Transverse colon (tissue), 4 donors: ENCODE measurements at regions not wholly inside any gene's neighbourhood (a gene's known extent, or its start where the extent isn't known, plus 50 kb on each side); places are given as distances from the start of the nearest gene placed in this dataset.

Experiments
- DNase-seq: peaks from one replicate; pipeline ENCODE4 v3.0.0-alpha.2; 2019
- H3K27ac ChIP-seq, 4 donors: fragments of 200-600 bp; sonication (generic); 2 replicates each; pipeline ENCODE4 v1.5.1; 2016 to 2018; ENCODE audit warnings: inconsistent platforms in 4 of 4
- H3K27me3 ChIP-seq: fragments of 200-600 bp; sonication (generic); 2 replicates; pipeline ENCODE4 v1.5.1; 2017; ENCODE audit warnings: inconsistent platforms
- H3K36me3 ChIP-seq, 4 donors: fragments of 200-600 bp; sonication (generic); 2 replicates each; pipeline ENCODE4 v1.5.1; 2017 to 2019; ENCODE audit warnings: inconsistent platforms in 4 of 4
- H3K4me1 ChIP-seq, 4 donors: fragments of 200-600 bp; sonication (generic); 2 replicates each; pipeline ENCODE4 v1.5.1; 2017 to 2020; ENCODE audit warnings: inconsistent platforms in 4 of 4
- H3K4me3 ChIP-seq, 4 donors: fragments of 200-600 bp; sonication (generic); 1 replicate in 1 of 4; 2 replicates in 3 of 4; pipeline versions ENCODE4 v1.5.1 to v1.6.1; 2017 to 2019; ENCODE audit warnings: inconsistent platforms in 4 of 4
- H3K9me3 ChIP-seq, 2 donors: fragments of 200-600 bp; sonication (generic); 2 replicates each; pipeline ENCODE4 v1.5.1; 2017 to 2019; ENCODE audit warnings: inconsistent platforms in 2 of 2
- EP300 ChIP-seq: sonication (generic); formaldehyde crosslinking; IDR thresholded peaks from one replicate; pipeline ENCODE4 v1.6.1; 2017; ENCODE audit warnings: antibody characterized with exemption, low read depth
- POLR2A ChIP-seq: fragments of 450-650 bp; IDR thresholded peaks from one replicate; pipeline ENCODE4 v1.6.1; 2016; ENCODE audit warnings: antibody characterized with exemption, mild to moderate bottlenecking, moderate library complexity
- POLR2AphosphoS5 ChIP-seq, 3 donors: sonication (generic); formaldehyde crosslinking; IDR thresholded peaks; one replicate each; pipeline ENCODE4 v1.6.1; 2016; ENCODE audit warnings: antibody characterized with exemption in 3 of 3
- WGBS, 2 donors: methylation state at CpG; one replicate each; pipeline ENCODE4 v1.1.5; 2018; ENCODE audit warnings: low coverage in 1 of 2; 5-methylcytosine and 5-hydroxymethylcytosine counted together
- in situ Hi-C, 4 donors: fragments of 200-750 bp; cut with MboI; loops; one replicate each; pipeline versions ENCODE4 v1.15.0 to v1.15.1; 2017; ENCODE audit warnings: low sequenced_read_pairs in 3 of 4, low pct_ligation_motif_present in 1 of 4, low pct_unique_long_range_greater_than_20kb in 1 of 4
- intact Hi-C: fragments of 100-400 bp; cut with DNase I; formaldehyde crosslinking; loops from one replicate; pipeline ENCODE4 v1.15.1; 2023; ENCODE audit warnings: low total_unique reads
- TF ChIP-seq, protein P1 (sequence below), 5 experiments: fragments of 200-600 bp in 3 of 5; fragments of 450-650 bp in 2 of 5; sonication (generic) in 3 of 5; IDR thresholded peaks; 1 replicate in 2 of 5; 2 replicates in 3 of 5; pipeline ENCODE4 v1.5.1; 2016 to 2017; ENCODE audit warnings: antibody characterized with exemption in 5 of 5, inconsistent platforms in 3 of 5, mild to moderate bottlenecking in 2 of 5, moderate library complexity in 1 of 5

DNA sequence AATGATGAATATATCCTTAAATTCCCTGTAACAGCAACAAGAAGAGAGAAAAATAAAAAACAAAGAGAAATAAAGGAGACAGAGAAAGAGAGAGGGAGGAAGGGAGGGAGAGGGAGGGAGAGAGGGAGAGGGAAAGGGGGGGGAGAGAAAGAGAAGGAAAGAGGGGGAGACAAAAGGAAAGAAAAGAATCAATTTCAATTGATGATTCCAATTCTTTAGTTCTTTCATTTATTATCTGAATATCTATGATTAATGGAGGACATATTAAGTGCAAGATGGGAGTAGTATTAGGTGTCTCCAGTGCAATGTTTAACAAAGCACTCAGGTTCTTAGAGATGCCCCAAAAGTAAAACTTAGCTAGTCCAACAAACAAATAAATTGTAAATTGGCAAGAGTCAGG lies 97.2 kb upstream of the DPP10 start:
- Histone ChIP-seq H3K27ac (no peak overlapping the region), H3K27me3 (no peaks in the 10 kb centered on the region), H3K4me3 (no peak overlapping the region), H3K36me3 (no peaks in the 10 kb centered on the region), H3K4me1 (no peaks in the 10 kb centered on the region), H3K9me3 (no peaks in the 10 kb centered on the region)
- in situ Hi-C loops (no loop called here), intact Hi-C loops (no loop called here)
- TF ChIP-seq EP300 (no peak), POLR2AphosphoS5 (IDR thresholded peaks at IDR 0.05) (no peak), POLR2A (no peak)
- TF ChIP-seq, protein P1, sequence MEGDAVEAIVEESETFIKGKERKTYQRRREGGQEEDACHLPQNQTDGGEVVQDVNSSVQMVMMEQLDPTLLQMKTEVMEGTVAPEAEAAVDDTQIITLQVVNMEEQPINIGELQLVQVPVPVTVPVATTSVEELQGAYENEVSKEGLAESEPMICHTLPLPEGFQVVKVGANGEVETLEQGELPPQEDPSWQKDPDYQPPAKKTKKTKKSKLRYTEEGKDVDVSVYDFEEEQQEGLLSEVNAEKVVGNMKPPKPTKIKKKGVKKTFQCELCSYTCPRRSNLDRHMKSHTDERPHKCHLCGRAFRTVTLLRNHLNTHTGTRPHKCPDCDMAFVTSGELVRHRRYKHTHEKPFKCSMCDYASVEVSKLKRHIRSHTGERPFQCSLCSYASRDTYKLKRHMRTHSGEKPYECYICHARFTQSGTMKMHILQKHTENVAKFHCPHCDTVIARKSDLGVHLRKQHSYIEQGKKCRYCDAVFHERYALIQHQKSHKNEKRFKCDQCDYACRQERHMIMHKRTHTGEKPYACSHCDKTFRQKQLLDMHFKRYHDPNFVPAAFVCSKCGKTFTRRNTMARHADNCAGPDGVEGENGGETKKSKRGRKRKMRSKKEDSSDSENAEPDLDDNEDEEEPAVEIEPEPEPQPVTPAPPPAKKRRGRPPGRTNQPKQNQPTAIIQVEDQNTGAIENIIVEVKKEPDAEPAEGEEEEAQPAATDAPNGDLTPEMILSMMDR (IDR thresholded peaks at IDR 0.05), result no peak
- DNase-seq, result no peak

DNA sequence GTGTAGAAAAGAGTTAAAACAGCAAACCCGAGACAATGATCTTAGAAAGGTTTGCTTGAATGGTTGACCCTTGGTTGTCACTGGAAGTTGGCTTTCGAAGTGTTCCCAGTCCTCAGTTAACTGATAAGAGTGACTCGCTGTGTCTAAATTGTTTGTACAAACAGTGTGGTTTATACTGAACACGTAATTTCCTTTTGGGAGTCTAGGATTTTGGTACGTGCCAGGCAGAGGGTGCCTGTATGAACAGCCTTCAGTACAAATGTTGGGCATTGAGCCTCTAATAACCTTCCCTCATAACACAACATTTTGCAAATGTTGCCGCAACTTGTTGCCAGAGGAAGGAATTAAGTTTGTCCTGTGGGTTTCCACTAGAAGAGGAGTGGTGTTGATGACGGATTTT lies 95.8 kb upstream of the DPP10 start:
- H3K9me3 ChIP-seq, result no peaks in the 10 kb centered on the region
- intact Hi-C loops, result no loop called here
- H3K27me3 ChIP-seq, result no peaks in the 10 kb centered on the region
- H3K4me3 ChIP-seq, result no peak overlapping the region
- no peak overlapping the region for H3K27ac ChIP-seq
- no peaks in the 10 kb centered on the region for H3K36me3 ChIP-seq
- 72 to 76% methylated on average over 3 to 7 of the region's 7 CpGs for WGBS, 2 donors
- TF ChIP-seq, protein P1 (IDR thresholded peaks at IDR 0.05), result no peak
- TF ChIP-seq EP300 (no peak), POLR2A (no peak), POLR2AphosphoS5 (IDR thresholded peaks at IDR 0.05) (no peak)
- no peaks in the 10 kb centered on the region for H3K4me1 ChIP-seq
- DNase-seq, result no peak
- in situ Hi-C loops, result no loop called here

DNA sequence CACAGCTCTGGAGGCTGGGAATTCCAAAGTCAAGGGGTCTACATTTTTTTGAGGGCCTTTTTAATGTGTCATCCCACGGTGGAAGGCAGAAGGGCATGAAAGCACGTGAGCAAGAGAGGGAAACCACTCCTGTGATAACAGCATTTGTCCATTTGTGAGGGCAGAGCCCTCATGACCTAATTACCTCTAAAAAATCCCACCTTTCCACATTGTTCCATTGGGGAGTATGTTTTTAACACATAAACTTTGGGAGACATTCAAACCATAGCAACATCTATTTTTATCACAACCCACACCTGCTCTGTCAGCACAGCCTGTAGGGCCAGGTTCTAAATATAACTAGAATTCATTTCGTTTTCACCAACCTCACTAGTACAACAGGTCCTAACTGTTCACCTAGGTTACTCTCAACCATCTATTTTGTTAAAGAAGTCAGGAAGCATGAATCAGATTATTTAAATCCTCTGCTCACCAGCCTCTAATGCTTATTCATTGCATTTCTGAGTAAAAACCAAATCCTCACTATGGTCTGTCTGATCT lies 92.2 kb upstream of the DPP10 start:
- intact Hi-C loops (no loop called here), in situ Hi-C loops (no loop called here)
- H3K27me3 ChIP-seq, result no peaks in the 10 kb centered on the region
- H3K36me3 ChIP-seq, result no peaks in the 10 kb centered on the region
- TF ChIP-seq EP300, result no peak
- TF ChIP-seq POLR2AphosphoS5 (IDR thresholded peaks at IDR 0.05), result no peak
- TF ChIP-seq, protein P1 (IDR thresholded peaks at IDR 0.05), result no peak
- TF ChIP-seq POLR2A, result no peak
- WGBS, 2 donors, result 65 to 80% methylated on average over 2 to 3 of the region's 3 CpGs
- no peak overlapping the region for H3K27ac ChIP-seq
- no peaks in the 10 kb centered on the region for H3K9me3 ChIP-seq
- H3K4me3 ChIP-seq, result no peak overlapping the region
- no peak for DNase-seq
- H3K4me1 ChIP-seq, result no peaks in the 10 kb centered on the region

DNA sequence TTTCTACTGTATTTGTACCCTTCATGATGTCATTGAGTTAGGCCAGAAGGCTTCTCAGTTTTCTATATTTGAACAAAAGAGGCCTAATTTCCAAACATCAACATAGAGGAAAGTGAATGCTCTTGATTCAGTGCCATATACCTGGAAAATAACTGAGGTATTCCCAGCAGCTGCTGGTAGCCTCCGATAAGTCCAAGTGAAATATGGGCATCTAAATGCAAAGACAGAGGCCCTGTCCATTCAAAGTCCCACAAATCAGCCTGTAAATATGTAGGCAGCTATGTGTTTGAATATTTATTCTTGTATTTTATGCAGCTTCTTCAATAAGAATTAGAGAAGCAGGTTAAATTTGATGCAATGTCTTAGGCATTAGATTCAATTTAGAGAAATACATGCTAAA lies 89.5 kb upstream of the DPP10 start:
- intact Hi-C loops, result no loop called here
- DNase-seq, result no peak
- Histone ChIP-seq H3K27ac (no peak overlapping the region), H3K4me1 (no peaks in the 10 kb centered on the region), H3K36me3 (no peaks in the 10 kb centered on the region), H3K4me3 (no peak overlapping the region), H3K9me3 (no peaks in the 10 kb centered on the region), H3K27me3 (no peaks in the 10 kb centered on the region)
- in situ Hi-C loops, result no loop called here
- 85% methylated on average over 1 of the region's 1 CpG; no CpG with 5 or more reads in 1 of the 2 donors for WGBS, 2 donors
- TF ChIP-seq, protein P1 (IDR thresholded peaks at IDR 0.05), result no peak
- TF ChIP-seq POLR2AphosphoS5 (IDR thresholded peaks at IDR 0.05) (no peak), POLR2A (no peak), EP300 (no peak)
